Transverse colon (tissue), 4 donors: ENCODE measurements at regions not wholly inside any gene's neighbourhood (a gene's known extent, or its start where the extent isn't known, plus 50 kb on each side); places are given as distances from the start of the nearest gene placed in this dataset.

Experiments used
- POLR2A ChIP-seq: fragments of 450-650 bp; IDR thresholded peaks from one replicate; pipeline ENCODE4 v1.6.1; 2016; ENCODE audit warnings: antibody characterized with exemption, mild to moderate bottlenecking, moderate library complexity
- POLR2AphosphoS5 ChIP-seq, 3 donors: sonication (generic); formaldehyde crosslinking; IDR thresholded peaks; one replicate each; pipeline ENCODE4 v1.6.1; 2016; ENCODE audit warnings: antibody characterized with exemption in 3 of 3
- TF ChIP-seq, protein P1 (sequence below), 5 experiments: fragments of 200-600 bp in 3 of 5; fragments of 450-650 bp in 2 of 5; sonication (generic) in 3 of 5; IDR thresholded peaks; 1 replicate in 2 of 5; 2 replicates in 3 of 5; pipeline ENCODE4 v1.5.1; 2016 to 2017; ENCODE audit warnings: antibody characterized with exemption in 5 of 5, inconsistent platforms in 3 of 5, mild to moderate bottlenecking in 2 of 5, moderate library complexity in 1 of 5

DNA sequence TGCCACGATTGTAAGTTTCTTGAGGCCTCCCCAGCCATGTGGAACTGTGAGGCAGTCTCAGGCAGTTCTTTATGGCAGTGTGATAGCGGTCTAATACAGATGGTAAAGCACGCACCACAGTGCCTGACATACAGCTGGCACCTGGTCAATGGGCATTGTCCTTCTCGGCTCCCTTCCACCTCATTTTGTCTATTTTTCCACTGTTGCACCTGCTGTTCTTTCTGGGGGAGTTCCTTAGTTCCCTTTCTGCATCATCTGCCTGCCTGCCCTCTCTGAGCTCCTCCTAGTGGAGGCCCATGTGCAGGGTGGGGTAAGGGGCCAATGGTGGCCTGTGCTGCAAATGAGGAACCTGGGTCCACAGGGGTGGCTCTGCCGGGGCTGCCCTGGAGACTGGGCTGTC, 157.6 kb downstream of the LPIN1 start:
- TF ChIP-seq, protein P1, sequence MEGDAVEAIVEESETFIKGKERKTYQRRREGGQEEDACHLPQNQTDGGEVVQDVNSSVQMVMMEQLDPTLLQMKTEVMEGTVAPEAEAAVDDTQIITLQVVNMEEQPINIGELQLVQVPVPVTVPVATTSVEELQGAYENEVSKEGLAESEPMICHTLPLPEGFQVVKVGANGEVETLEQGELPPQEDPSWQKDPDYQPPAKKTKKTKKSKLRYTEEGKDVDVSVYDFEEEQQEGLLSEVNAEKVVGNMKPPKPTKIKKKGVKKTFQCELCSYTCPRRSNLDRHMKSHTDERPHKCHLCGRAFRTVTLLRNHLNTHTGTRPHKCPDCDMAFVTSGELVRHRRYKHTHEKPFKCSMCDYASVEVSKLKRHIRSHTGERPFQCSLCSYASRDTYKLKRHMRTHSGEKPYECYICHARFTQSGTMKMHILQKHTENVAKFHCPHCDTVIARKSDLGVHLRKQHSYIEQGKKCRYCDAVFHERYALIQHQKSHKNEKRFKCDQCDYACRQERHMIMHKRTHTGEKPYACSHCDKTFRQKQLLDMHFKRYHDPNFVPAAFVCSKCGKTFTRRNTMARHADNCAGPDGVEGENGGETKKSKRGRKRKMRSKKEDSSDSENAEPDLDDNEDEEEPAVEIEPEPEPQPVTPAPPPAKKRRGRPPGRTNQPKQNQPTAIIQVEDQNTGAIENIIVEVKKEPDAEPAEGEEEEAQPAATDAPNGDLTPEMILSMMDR (IDR thresholded peaks at IDR 0.05) = no peak
- TF ChIP-seq POLR2A (no peak), POLR2AphosphoS5 (IDR thresholded peaks at IDR 0.05) (no peak)
